ENCODE measurements at regions not wholly inside any gene's neighbourhood (a gene's known extent, or its start where the extent isn't known, plus 50 kb on each side); places are given as distances from the start of the nearest gene placed in this dataset.
"Not testable (repeated sequence)": the region's sequence is repeated elsewhere in the genome, so short reads cannot be mapped to it uniquely, and the experiment has no call there.

DNA sequence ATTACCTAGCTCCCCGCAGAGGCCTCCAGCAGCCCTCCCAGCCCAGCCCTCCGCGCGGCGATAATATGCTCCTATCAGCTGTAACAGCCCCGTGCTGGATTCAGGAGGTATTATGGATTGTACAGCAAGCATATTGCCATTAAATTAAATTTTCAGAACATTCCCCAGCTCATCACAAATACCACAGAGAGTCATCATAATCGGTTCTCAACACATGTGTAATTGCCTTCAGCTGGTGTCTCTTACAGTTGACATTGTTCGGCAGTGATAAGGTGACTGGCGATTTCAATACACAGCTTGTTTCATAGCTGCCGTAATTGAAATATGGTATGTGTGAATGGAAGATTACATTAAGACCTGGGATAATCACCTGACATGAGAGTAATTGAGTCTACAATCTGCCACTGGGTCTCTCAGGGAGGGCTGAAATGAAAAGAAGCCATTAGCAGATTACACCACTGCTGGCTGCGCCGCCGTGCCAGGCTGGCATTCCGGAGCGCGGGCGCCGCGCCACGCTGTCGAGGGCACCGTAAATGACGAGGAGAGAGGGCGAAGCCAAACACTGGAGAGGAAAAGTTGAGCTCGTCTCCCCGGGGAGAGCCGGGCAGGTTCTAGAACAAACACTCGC, 549.4 kb upstream of the SALL3 start:
- TF ChIP-seq, protein P1, sequence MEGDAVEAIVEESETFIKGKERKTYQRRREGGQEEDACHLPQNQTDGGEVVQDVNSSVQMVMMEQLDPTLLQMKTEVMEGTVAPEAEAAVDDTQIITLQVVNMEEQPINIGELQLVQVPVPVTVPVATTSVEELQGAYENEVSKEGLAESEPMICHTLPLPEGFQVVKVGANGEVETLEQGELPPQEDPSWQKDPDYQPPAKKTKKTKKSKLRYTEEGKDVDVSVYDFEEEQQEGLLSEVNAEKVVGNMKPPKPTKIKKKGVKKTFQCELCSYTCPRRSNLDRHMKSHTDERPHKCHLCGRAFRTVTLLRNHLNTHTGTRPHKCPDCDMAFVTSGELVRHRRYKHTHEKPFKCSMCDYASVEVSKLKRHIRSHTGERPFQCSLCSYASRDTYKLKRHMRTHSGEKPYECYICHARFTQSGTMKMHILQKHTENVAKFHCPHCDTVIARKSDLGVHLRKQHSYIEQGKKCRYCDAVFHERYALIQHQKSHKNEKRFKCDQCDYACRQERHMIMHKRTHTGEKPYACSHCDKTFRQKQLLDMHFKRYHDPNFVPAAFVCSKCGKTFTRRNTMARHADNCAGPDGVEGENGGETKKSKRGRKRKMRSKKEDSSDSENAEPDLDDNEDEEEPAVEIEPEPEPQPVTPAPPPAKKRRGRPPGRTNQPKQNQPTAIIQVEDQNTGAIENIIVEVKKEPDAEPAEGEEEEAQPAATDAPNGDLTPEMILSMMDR (IDR thresholded peaks at IDR 0.05; ENCODE audit: extremely low read depth, insufficient read depth, missing control alignments) = no peak
- DNase-seq (ENCODE audit: low spot score) = no peak

DNA sequence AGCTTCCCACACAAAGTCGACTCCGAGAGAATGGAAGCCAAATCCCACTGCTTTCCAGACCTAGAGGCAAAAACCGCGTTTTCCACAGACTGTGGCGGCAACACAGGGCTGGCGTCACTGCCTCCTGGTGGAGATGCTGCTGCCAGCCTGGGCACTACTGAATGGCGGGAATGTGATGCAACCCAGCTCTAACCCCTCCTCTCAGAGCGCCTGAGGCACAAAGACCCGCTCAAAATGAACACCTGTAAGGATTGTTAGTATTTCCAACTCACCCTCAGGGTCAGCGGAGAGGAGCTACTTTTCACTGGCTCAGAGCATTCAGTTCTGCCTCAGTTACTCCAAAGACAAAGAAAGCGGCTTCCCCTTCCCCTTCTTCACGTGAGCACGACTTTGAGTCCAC, 548.0 kb upstream of the SALL3 start:
- TF ChIP-seq, protein P1 (IDR thresholded peaks at IDR 0.05; ENCODE audit: extremely low read depth, insufficient read depth, missing control alignments) = no peak
- in situ Hi-C loops (cut with MboI; ENCODE audit: low pct_unique_long_range_greater_than_20kb, low sequenced_read_pairs, unreplicated experiment) = no loop called here
- DNase-seq (ENCODE audit: low spot score) = no peak

More for the DNA sequence above, 549.4 kb upstream of the SALL3 start:
- in situ Hi-C loops (cut with MboI; ENCODE audit: low pct_unique_long_range_greater_than_20kb, low sequenced_read_pairs, unreplicated experiment) = no loop called here

DNA sequence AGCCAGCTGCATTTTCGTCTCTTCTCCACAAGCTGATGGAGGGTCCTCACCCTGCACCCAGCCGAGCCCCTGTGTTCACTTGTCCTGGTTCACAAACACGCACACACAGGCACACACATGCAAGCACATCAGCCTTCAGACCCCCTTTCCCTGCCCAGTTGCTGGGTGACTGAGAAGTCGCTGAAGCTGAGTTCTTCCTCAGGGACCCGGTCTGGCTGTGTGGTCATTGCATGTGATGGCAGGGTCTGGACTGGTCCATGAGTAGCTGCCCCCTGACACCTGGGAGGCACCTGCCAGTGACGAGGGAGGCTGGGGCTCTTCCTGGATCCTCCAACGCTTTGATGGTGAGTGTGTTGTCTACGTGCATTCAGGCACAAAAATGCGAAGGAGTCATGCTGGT, 546.1 kb upstream of the SALL3 start:
- in situ Hi-C loops (cut with MboI; ENCODE audit: low pct_unique_long_range_greater_than_20kb, low sequenced_read_pairs, unreplicated experiment) = no loop called here
- DNase-seq (ENCODE audit: low spot score) = no peak
- TF ChIP-seq, protein P1 (IDR thresholded peaks at IDR 0.05; ENCODE audit: extremely low read depth, insufficient read depth, missing control alignments) = no peak

DNA sequence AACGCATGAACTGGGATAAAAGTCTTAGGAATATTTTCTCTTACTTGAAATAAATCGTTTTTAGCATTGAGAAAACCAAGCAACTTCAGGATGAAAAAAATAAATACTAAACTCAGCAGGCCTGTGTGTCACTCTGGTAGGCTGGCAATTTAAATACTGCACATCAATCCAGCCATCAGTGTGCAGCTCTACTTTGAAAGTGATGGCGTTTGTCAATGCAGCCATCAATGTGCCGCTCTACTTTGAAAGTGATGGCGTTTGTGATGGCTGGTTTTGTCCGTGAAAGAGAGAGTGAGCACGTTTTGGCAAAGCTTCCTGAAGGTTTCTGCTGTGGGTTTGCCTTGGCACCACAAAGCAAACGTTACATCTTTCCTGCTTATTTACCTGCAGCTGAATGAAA, 543.5 kb upstream of the SALL3 start:
- TF ChIP-seq, protein P1 (IDR thresholded peaks at IDR 0.05; ENCODE audit: extremely low read depth, insufficient read depth, missing control alignments) = no peak
- in situ Hi-C loops (cut with MboI; ENCODE audit: low pct_unique_long_range_greater_than_20kb, low sequenced_read_pairs, unreplicated experiment) = no loop called here
- DNase-seq (ENCODE audit: low spot score) = no peak

DNA sequence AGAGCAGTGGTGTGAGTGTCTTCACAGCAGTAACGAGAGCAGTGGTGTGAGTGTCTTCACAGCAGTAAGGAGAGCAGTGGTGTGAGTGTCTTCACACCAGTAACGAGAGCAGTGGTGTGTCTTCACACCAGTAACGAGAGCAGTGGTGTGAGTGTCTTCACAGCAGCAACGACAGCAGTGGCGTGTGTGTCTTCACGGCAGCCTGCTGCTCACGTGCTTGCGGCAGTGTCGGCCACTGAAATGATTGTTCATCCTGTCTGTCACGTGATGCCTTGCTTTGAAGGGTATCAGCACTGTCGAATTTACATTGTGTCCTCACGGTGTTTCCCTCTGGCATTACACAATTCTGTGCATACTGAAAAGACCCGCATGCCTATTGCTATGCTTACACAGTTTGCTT, 541.4 kb upstream of the SALL3 start:
- in situ Hi-C loops (cut with MboI; ENCODE audit: low pct_unique_long_range_greater_than_20kb, low sequenced_read_pairs, unreplicated experiment); DNase-seq (ENCODE audit: low spot score): not testable (repeated sequence)

DNA sequence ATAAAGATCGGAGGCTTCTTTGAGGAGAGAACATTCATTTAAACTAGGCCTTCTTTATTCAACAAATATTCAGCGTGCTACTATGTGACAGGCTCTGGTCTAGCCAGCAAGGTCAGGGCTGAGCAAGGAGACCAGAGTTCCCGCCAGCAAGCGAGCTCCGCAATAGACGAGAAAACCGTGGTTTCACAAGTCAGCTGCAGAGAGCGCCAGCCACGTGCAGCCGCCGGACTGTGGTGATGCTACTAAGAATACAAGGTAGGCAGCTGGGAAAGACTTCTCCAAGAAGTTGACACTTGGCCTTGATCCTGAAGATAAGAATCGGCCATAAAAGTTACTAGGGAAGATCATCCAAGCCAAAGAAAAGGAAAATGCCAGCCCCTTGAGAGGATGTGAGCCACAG, 533.7 kb upstream of the SALL3 start:
- in situ Hi-C loops (cut with MboI; ENCODE audit: low pct_unique_long_range_greater_than_20kb, low sequenced_read_pairs, unreplicated experiment) = no loop called here
- no peak for DNase-seq (ENCODE audit: low spot score)
- TF ChIP-seq, protein P1 (IDR thresholded peaks at IDR 0.05; ENCODE audit: extremely low read depth, insufficient read depth, missing control alignments) = no peak

DNA sequence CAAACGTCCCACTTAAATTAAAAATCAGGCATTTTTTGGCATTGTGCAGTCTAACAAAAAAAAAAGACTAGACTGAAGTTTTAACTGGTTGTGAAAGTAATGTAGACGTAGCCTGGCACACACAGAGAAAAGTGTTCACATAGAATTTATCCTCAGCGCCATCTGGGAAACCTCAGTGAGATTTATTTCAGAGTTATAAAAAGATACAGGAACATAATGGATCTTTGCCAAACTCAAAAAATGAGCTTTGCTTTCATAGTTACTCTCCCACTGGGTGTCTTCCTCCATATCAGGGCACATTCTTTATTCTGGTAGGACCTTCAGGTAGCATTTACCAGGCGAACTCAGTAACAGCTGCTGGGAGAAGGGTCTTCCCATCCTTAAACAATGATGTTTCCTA, 532.4 kb upstream of the SALL3 start:
- TF ChIP-seq, protein P1 (IDR thresholded peaks at IDR 0.05; ENCODE audit: extremely low read depth, insufficient read depth, missing control alignments) = no peak
- in situ Hi-C loops (cut with MboI; ENCODE audit: low pct_unique_long_range_greater_than_20kb, low sequenced_read_pairs, unreplicated experiment) = no loop called here
- no peak for DNase-seq (ENCODE audit: low spot score)
